ENCODE measurements at regions not wholly inside any gene's neighbourhood (a gene's known extent, or its start where the extent isn't known, plus 50 kb on each side); places are given as distances from the start of the nearest gene placed in this dataset.

GRCh38 chr5:171604195-171604594, 181.4 kb upstream of the SMIM23 start:
- DNase-seq (ENCODE audit: low read depth in 1 of 2, low spot score in 2 of 2) (no peak), FAIRE-seq (no peak)
- Histone ChIP-seq H3K56ac (replicated peaks; ENCODE audit: insufficient read length, low read depth, low read length) (no peak overlapping the region), H4K5ac (ENCODE audit: insufficient read length, low read depth, low read length) (no peak overlapping the region), H4K20me1 (replicated peaks in 1 of 2; ENCODE audit: control insufficient read depth in 1 of 2, insufficient read depth in 2 of 2, low read length in 2 of 2) (no peaks in the 10 kb centered on the region), H3K9me3 (ENCODE audit: insufficient read depth in 2 of 2, low read depth in 1 of 2, low read length in 1 of 2) (peaks cover 5 to 8% of the 10 kb centered on the region in 2 experiments; a peak in 3 of 4 replicates), H3K79me1 (ENCODE audit: low read depth, low read length) (no peaks in the 10 kb centered on the region), H3K27ac (ENCODE audit: low read depth, low read length) (no peak overlapping the region), H3K4me1 (replicated peaks in 1 of 4; ENCODE audit: control insufficient read depth in 3 of 4, insufficient read depth in 4 of 4, low read length in 3 of 4) (no peaks in the 10 kb centered on the region), H3K4me2 (ENCODE audit: insufficient read depth in 1 of 2, low read depth in 2 of 2, low read length in 2 of 2) (no peak overlapping the region), H3K14ac (ENCODE audit: insufficient read length) (no peak overlapping the region), H3K36me3 (ENCODE audit: control insufficient read depth in 2 of 4, insufficient read depth in 4 of 4, low read length in 3 of 4) (no peaks in the 10 kb centered on the region), H3K27me3 (replicated peaks in 1 of 4; ENCODE audit: control insufficient read depth in 3 of 4, extremely low read depth in 1 of 4, insufficient read depth in 3 of 4, low read length in 3 of 4) (no peaks in the 10 kb centered on the region; a peak in 1 of 7 replicates), H2BK20ac (ENCODE audit: low read length) (no peak overlapping the region), H2BK15ac (ENCODE audit: low read length) (no peak overlapping the region), H3K9ac (replicated peaks in 1 of 4; ENCODE audit: extremely low read depth in 1 of 4, low read depth in 3 of 4, low read length in 3 of 4) (no peak overlapping the region), H4K8ac (ENCODE audit: extremely low read depth, insufficient read depth, low read length) (no peak overlapping the region), H2BK120ac (replicated peaks; ENCODE audit: low read depth, low read length) (no peak overlapping the region), H4K91ac (replicated peaks; ENCODE audit: insufficient read length, low read length) (no peak overlapping the region), H3K18ac (ENCODE audit: extremely low read depth, low read length) (no peak overlapping the region), H3K23me2 (ENCODE audit: low read depth, low read length) (no peaks in the 10 kb centered on the region), H3K4ac (replicated peaks; ENCODE audit: insufficient read length, low read depth, low read length) (no peak overlapping the region), H3K23ac (ENCODE audit: insufficient read length) (no peak overlapping the region), H3K4me3 (ENCODE audit: extremely low read depth in 1 of 4, insufficient read depth in 2 of 4, low read depth in 3 of 4, low read length in 4 of 4) (no peak overlapping the region), H3K79me2 (ENCODE audit: control insufficient read depth in 1 of 2, insufficient read depth in 2 of 2, low read length in 2 of 2) (no peaks in the 10 kb centered on the region), H2AFZ (ENCODE audit: low read length) (no peak overlapping the region), H2AK5ac (ENCODE audit: low read depth, low read length) (no peak overlapping the region), H2BK5ac (ENCODE audit: low read depth, low read length) (no peak overlapping the region), H2BK12ac (ENCODE audit: low read depth, low read length) (no peak overlapping the region)
- ChIA-PET POLR2A (ENCODE audit: partially characterized antibody) (no interaction called here), CTCF (ENCODE audit: partially characterized antibody) (interaction anchor here (1.9 kb wide), 1 partner anchor 185 kb away, joined by 5 read pairs; the partner anchor contains the start of gene FGF18)
- TF ChIP-seq CHD1 (IDR thresholded peaks at IDR 0.05; ENCODE audit: low read depth, low read length) = no peak
- no peak for TF ChIP-seq RXRA (IDR thresholded peaks at IDR 0.05; ENCODE audit: insufficient read depth, low read depth, low read length)
- no peak for TF ChIP-seq CHD2 (IDR thresholded peaks at IDR 0.05; ENCODE audit: low read length)
- no peak for TF ChIP-seq GABPA (IDR thresholded peaks at IDR 0.05; ENCODE audit: borderline replicate concordance, insufficient read depth, low read length)
- no peak for TF ChIP-seq CBX8 (IDR thresholded peaks at IDR 0.05; ENCODE audit: borderline replicate concordance, low read depth, low read length)
- TF ChIP-seq KDM4A (IDR thresholded peaks at IDR 0.05; ENCODE audit: low read depth, low read length, severe bottlenecking) = no peak
- TF ChIP-seq CREB1 (IDR thresholded peaks at IDR 0.05) = no peak
- no peak for TF ChIP-seq ASH2L (IDR thresholded peaks at IDR 0.05; ENCODE audit: low read length)
- TF ChIP-seq SAP30 (IDR thresholded peaks at IDR 0.05; ENCODE audit: insufficient read depth, insufficient replicate concordance, low read length) = no peak
- no peak for TF ChIP-seq CEBPB (IDR thresholded peaks at IDR 0.05; ENCODE audit: low read depth, low read length)
- no peak for TF ChIP-seq EP300 (IDR thresholded peaks at IDR 0.05; ENCODE audit: borderline replicate concordance in 1 of 2, low read depth in 2 of 2, low read length in 2 of 2)
- no peak for TF ChIP-seq POLR2AphosphoS5 (IDR thresholded peaks at IDR 0.05; ENCODE audit: low read depth, low read length)
- TF ChIP-seq TEAD4 (IDR thresholded peaks at IDR 0.05; ENCODE audit: low read depth, low read length) = no peak

All from H1 (cell line).